ENCODE measurements at regions not wholly inside any gene's neighbourhood (a gene's known extent, or its start where the extent isn't known, plus 50 kb on each side); places are given as distances from the start of the nearest gene placed in this dataset.
A peak's percentile ranks its signal among the peaks of the same experiment; 100 is the strongest.

DNA sequence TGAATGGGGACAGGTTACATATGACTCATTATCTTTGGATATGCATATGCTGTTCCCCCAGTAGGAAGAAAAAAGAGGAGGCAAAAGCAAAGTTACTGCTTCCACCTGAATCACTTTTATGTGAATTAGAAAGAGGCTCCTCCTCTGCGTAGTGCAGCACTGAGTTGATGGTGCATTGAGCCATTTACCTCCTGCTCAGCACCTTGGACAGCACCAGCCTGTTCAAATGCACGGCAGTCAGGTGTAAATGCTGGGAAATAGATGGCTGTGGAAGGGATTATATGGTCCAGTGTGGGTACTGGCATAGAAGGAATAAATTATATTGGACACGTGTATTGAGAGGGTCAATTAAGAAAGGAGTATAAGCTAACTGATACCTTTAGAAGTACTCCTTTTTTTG, 541.9 kb upstream of the SEL1L start:
- Histone ChIP-seq H3K27me3 (ENCODE audit: control insufficient read depth, insufficient read depth, low read length) (no peaks in the 10 kb centered on the region), H3K9me3 (ENCODE audit: control insufficient read depth in 2 of 3, insufficient read depth in 1 of 3, low read length in 3 of 3) (no peaks in the 10 kb centered on the region), H3K36me3 (ENCODE audit: control insufficient read depth in 2 of 3, insufficient read depth in 3 of 3, low read length in 3 of 3) (no peaks in the 10 kb centered on the region), H3K9ac (ENCODE audit: low read length in 3 of 3) (no peak overlapping the region), H3K4me3 (ENCODE audit: low read length in 3 of 3) (no peak overlapping the region), H3K4me1 (ENCODE audit: control insufficient read depth in 2 of 3, insufficient read depth in 2 of 3, low read depth in 1 of 3, low read length in 3 of 3) (no peaks in the 10 kb centered on the region), H3K27ac (ENCODE audit: low read depth in 2 of 2, low read length in 2 of 2) (no peak overlapping the region)
- no peak for FAIRE-seq
- TF ChIP-seq, protein P1, sequence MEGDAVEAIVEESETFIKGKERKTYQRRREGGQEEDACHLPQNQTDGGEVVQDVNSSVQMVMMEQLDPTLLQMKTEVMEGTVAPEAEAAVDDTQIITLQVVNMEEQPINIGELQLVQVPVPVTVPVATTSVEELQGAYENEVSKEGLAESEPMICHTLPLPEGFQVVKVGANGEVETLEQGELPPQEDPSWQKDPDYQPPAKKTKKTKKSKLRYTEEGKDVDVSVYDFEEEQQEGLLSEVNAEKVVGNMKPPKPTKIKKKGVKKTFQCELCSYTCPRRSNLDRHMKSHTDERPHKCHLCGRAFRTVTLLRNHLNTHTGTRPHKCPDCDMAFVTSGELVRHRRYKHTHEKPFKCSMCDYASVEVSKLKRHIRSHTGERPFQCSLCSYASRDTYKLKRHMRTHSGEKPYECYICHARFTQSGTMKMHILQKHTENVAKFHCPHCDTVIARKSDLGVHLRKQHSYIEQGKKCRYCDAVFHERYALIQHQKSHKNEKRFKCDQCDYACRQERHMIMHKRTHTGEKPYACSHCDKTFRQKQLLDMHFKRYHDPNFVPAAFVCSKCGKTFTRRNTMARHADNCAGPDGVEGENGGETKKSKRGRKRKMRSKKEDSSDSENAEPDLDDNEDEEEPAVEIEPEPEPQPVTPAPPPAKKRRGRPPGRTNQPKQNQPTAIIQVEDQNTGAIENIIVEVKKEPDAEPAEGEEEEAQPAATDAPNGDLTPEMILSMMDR (IDR thresholded peaks at IDR 0.05; ENCODE audit: borderline replicate concordance, extremely low read depth, insufficient read depth) = no peak
- DNase-seq = peak in 4 of 5 donors; percentile 61 to 89 (median 84)
- intact Hi-C loops (cut with DNase I) = no loop called here

- intact Hi-C loops (cut with DNase I) = no loop called here
- H3K27ac ChIP-seq (ENCODE audit: low read depth in 2 of 2, low read length in 2 of 2) = no peak overlapping the region
These were observed 545.9 kb upstream of the SEL1L start for GRCh38 chr14:82079553-82079952.

DNA sequence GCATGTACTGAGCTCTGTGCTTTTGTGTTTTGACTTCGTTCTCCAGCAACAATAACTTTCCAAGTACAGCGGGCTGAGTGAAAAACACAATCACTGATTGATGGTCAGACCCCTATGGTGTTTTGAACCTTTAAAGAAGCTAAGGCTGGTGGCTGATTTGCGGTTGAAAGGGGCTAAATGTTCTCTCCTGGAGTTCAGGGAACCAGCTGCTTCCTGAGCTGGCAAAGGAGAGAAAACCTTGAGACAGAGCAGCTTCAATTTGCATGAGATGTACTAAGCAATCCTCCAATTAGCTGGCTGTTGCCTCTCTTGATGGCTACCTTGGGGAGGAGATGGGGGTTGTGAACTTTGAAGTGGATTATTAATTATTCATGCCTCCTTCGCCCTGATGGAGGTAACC, 546.7 kb upstream of the SEL1L start:
- Histone ChIP-seq H3K4me3 (ENCODE audit: low read length in 3 of 3) (no peak overlapping the region), H3K9me3 (ENCODE audit: control insufficient read depth in 2 of 3, insufficient read depth in 1 of 3, low read length in 3 of 3) (no peaks in the 10 kb centered on the region), H3K36me3 (ENCODE audit: control insufficient read depth in 2 of 3, insufficient read depth in 3 of 3, low read length in 3 of 3) (no peaks in the 10 kb centered on the region), H3K27me3 (ENCODE audit: control insufficient read depth, insufficient read depth, low read length) (no peaks in the 10 kb centered on the region), H3K4me1 (ENCODE audit: control insufficient read depth in 2 of 3, insufficient read depth in 2 of 3, low read depth in 1 of 3, low read length in 3 of 3) (no peaks in the 10 kb centered on the region), H3K27ac (ENCODE audit: low read depth in 2 of 2, low read length in 2 of 2) (no peak overlapping the region), H3K9ac (ENCODE audit: low read length in 3 of 3) (no peak overlapping the region)
- TF ChIP-seq, protein P1 (IDR thresholded peaks at IDR 0.05; ENCODE audit: borderline replicate concordance, extremely low read depth, insufficient read depth) = no peak
- no peak for DNase-seq
- intact Hi-C loops (cut with DNase I) = no loop called here
- no peak for FAIRE-seq

More at GRCh38 chr14:82079553-82079952, 545.9 kb upstream of the SEL1L start:
- no peak overlapping the region for H3K9ac ChIP-seq (ENCODE audit: low read length in 3 of 3)
- no peak overlapping the region for H3K4me3 ChIP-seq (ENCODE audit: low read length in 3 of 3)
- H3K27me3 ChIP-seq (ENCODE audit: control insufficient read depth, insufficient read depth, low read length) = no peaks in the 10 kb centered on the region
- FAIRE-seq (no peak), DNase-seq (no peak)
- H3K9me3 ChIP-seq (ENCODE audit: control insufficient read depth in 2 of 3, insufficient read depth in 1 of 3, low read length in 3 of 3) = no peaks in the 10 kb centered on the region
- no peaks in the 10 kb centered on the region for H3K36me3 ChIP-seq (ENCODE audit: control insufficient read depth in 2 of 3, insufficient read depth in 3 of 3, low read length in 3 of 3)
- no peaks in the 10 kb centered on the region for H3K4me1 ChIP-seq (ENCODE audit: control insufficient read depth in 2 of 3, insufficient read depth in 2 of 3, low read depth in 1 of 3, low read length in 3 of 3)
- TF ChIP-seq, protein P1 (IDR thresholded peaks at IDR 0.05; ENCODE audit: borderline replicate concordance, extremely low read depth, insufficient read depth) = no peak

DNA sequence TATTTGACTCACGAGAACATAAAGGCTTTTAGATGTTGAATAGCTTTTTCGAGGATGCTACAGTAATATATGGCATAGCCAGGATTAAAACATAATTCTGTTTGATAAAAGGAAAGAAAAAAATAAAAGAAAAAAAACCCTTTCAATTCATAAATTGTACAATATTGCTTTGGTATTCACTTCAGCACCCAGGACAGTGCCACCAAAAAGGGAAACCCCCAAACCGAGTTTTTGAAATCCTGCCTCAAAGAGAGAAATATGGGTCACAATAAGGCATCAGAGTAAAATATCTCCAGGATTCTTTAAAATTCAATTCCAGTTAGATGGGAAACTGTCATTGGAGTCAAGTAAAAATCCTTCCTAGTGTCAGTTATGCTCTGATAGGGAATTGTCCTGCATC, 551.2 kb upstream of the SEL1L start:
- Histone ChIP-seq H3K27ac (ENCODE audit: low read depth in 2 of 2, low read length in 2 of 2) (no peak overlapping the region), H3K27me3 (ENCODE audit: control insufficient read depth, insufficient read depth, low read length) (no peaks in the 10 kb centered on the region), H3K4me3 (ENCODE audit: low read length in 3 of 3) (no peak overlapping the region), H3K4me1 (ENCODE audit: control insufficient read depth in 2 of 3, insufficient read depth in 2 of 3, low read depth in 1 of 3, low read length in 3 of 3) (no peaks in the 10 kb centered on the region), H3K36me3 (ENCODE audit: control insufficient read depth in 2 of 3, insufficient read depth in 3 of 3, low read length in 3 of 3) (no peaks in the 10 kb centered on the region), H3K9ac (ENCODE audit: low read length in 3 of 3) (no peak overlapping the region), H3K9me3 (ENCODE audit: control insufficient read depth in 2 of 3, insufficient read depth in 1 of 3, low read length in 3 of 3) (no peaks in the 10 kb centered on the region)
- DNase-seq (peak in 1 of 5 donors; percentile 11), FAIRE-seq (no peak)
- intact Hi-C loops (cut with DNase I) = no loop called here
- TF ChIP-seq, protein P1 (IDR thresholded peaks at IDR 0.05; ENCODE audit: borderline replicate concordance, extremely low read depth, insufficient read depth) = no peak

Measured in kidney (tissue), 13 donors.